ENCODE measurements at regions not wholly inside any gene's neighbourhood (a gene's known extent, or its start where the extent isn't known, plus 50 kb on each side); places are given as distances from the start of the nearest gene placed in this dataset.

- Histone ChIP-seq H3K4me3 (no peak overlapping the region), H2AFZ (no peak overlapping the region), H3K27ac (no peak overlapping the region), H3K9me3 (ENCODE audit: low read depth) (no peaks in the 10 kb centered on the region), H3K4me1 (ENCODE audit: insufficient read depth) (no peaks in the 10 kb centered on the region), H3K27me3 (replicated peaks; ENCODE audit: insufficient read depth) (peaks cover 22% of the 10 kb centered on the region; the same call in 1 of the 2 replicates), H3K9ac (no peak overlapping the region), H3K9me2 (ENCODE audit: insufficient read depth) (no peaks in the 10 kb centered on the region), H3K79me2 (ENCODE audit: insufficient read depth) (no peaks in the 10 kb centered on the region), H3F3A (ENCODE audit: insufficient read depth) (no peaks in the 10 kb centered on the region), H4K20me1 (ENCODE audit: insufficient read depth) (no peaks in the 10 kb centered on the region), H3K36me3 (ENCODE audit: low read depth) (no peaks in the 10 kb centered on the region), H3K4me2 (ENCODE audit: unreplicated experiment) (no peak overlapping the region)
- TF ChIP-seq EZH2phosphoT487 (IDR thresholded peaks at IDR 0.05; ENCODE audit: insufficient read depth, low read depth) (no peak), EZH2 (IDR thresholded peaks at IDR 0.05; ENCODE audit: insufficient read depth, poor library complexity, severe bottlenecking) (no peak)
- WGBS, 2 experiments (ENCODE audit: low coverage in 1 of 2, low lambda C conversion rate in 2 of 2, missing lambda C conversion rate in 2 of 2) = 35 to 39% methylated on average over 2 of the region's 2 CpGs
- no peak for DNase-seq
- in situ Hi-C loops (cut with MboI) = no loop called here
Observed at GRCh38 chr10:71031603-71032002, 143.2 kb upstream of the PCBD1 start.

DNA sequence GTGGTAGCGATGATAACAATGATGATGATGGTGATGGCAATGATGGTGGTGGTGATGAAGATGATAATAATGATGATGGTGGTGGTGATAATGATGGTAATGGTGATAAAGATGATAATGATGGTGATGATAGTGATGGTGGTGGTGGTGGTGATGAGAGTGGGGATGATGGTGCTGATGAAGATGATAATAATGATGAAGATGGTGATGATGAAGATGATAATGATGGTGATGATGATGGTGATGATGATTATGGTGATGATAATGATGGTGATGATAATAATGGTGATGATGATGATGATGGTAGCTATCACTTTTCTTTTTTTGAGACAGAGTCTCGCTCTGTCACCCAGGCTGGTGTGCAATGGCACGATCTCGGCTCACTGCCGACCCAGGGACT lies 144.5 kb upstream of the PCBD1 start:
- 70 to 80% methylated on average over 5 of the region's 5 CpGs for WGBS, 2 experiments (ENCODE audit: low coverage in 1 of 2, low lambda C conversion rate in 2 of 2, missing lambda C conversion rate in 2 of 2)
- no peak overlapping the region for H3K4me3 ChIP-seq
- H3K27me3 ChIP-seq (replicated peaks; ENCODE audit: insufficient read depth) = peaks cover 22% of the 10 kb centered on the region; the same call in 1 of the 2 replicates
- no peaks in the 10 kb centered on the region for H3K4me1 ChIP-seq (ENCODE audit: insufficient read depth)
- DNase-seq = no peak
- in situ Hi-C loops (cut with MboI) = no loop called here
- no peak overlapping the region for H2AFZ ChIP-seq
- no peak overlapping the region for H3K27ac ChIP-seq
- H3F3A ChIP-seq (ENCODE audit: insufficient read depth) = no peaks in the 10 kb centered on the region
- H3K36me3 ChIP-seq (ENCODE audit: low read depth) = no peaks in the 10 kb centered on the region
- no peak for TF ChIP-seq EZH2phosphoT487 (IDR thresholded peaks at IDR 0.05; ENCODE audit: insufficient read depth, low read depth)
- no peak for TF ChIP-seq EZH2 (IDR thresholded peaks at IDR 0.05; ENCODE audit: insufficient read depth, poor library complexity, severe bottlenecking)
- no peaks in the 10 kb centered on the region for H3K9me2 ChIP-seq (ENCODE audit: insufficient read depth)
- H3K4me2 ChIP-seq (ENCODE audit: unreplicated experiment) = no peak overlapping the region
- H3K79me2 ChIP-seq (ENCODE audit: insufficient read depth) = no peaks in the 10 kb centered on the region
- no peak overlapping the region for H3K9ac ChIP-seq
- no peaks in the 10 kb centered on the region for H3K9me3 ChIP-seq (ENCODE audit: low read depth)
- no peaks in the 10 kb centered on the region for H4K20me1 ChIP-seq (ENCODE audit: insufficient read depth)

GRCh38 chr10:71033396-71033980 lies 145.1 kb upstream of the PCBD1 start:
- no peak overlapping the region for H3K9ac ChIP-seq
- no peaks in the 10 kb centered on the region for H3K4me1 ChIP-seq (ENCODE audit: insufficient read depth)
- no peak for DNase-seq
- peaks cover 22% of the 10 kb centered on the region; the same call in 1 of the 2 replicates for H3K27me3 ChIP-seq (replicated peaks; ENCODE audit: insufficient read depth)
- H3K79me2 ChIP-seq (ENCODE audit: insufficient read depth) = no peaks in the 10 kb centered on the region
- WGBS, 2 experiments (ENCODE audit: low coverage in 1 of 2, low lambda C conversion rate in 2 of 2, missing lambda C conversion rate in 2 of 2) = 61 to 63% methylated on average over 16 of the region's 16 CpGs
- no peaks in the 10 kb centered on the region for H3K36me3 ChIP-seq (ENCODE audit: low read depth)
- H3K9me2 ChIP-seq (ENCODE audit: insufficient read depth) = no peaks in the 10 kb centered on the region
- no peak overlapping the region for H3K4me3 ChIP-seq
- no peak overlapping the region for H2AFZ ChIP-seq
- no peak overlapping the region for H3K4me2 ChIP-seq (ENCODE audit: unreplicated experiment)
- H3K27ac ChIP-seq = no peak overlapping the region
- TF ChIP-seq EZH2phosphoT487 (IDR thresholded peaks at IDR 0.05; ENCODE audit: insufficient read depth, low read depth) (no peak), EZH2 (IDR thresholded peaks at IDR 0.05; ENCODE audit: insufficient read depth, poor library complexity, severe bottlenecking) (no peak)
- no peaks in the 10 kb centered on the region for H3K9me3 ChIP-seq (ENCODE audit: low read depth)
- in situ Hi-C loops (cut with MboI) = no loop called here
- H4K20me1 ChIP-seq (ENCODE audit: insufficient read depth) = no peaks in the 10 kb centered on the region
- no peaks in the 10 kb centered on the region for H3F3A ChIP-seq (ENCODE audit: insufficient read depth)

DNA sequence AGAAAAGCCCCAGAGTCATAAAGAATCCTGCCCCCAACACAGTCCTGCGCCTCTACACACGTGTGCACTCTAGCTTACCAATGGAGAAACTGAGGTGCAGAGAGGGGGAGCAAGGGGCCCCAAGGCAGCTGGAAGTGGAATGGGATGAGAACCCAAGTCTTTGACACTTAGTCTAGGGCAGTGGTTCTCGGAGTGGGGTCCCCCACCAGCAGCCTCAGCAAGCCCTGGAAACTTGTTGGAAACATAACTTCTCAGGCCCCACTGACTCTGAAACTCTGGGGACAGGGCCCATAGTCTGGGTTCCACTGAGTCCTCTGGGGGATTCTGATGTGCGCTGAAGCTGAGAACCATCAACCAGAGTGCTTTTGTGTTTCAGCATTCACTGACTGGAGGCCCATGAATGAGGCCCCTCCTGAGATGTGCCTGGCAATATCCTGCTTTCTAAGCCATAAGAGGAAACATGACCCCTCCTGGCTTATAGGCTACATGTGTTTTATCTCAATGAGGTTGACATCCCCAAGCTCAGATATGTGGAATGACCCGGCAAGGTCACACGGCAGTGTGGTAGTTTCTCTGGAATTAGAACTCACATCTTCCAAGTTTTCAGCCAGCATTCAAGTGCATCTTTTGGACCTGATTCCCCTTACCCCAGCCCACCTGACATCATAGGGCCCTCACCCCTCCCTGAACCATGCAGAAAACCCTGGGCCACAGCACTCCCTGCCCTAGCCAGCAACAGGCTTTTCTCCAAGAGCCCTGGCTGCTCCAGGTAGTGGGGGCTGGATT lies 147.3 kb upstream of the PCBD1 start:
- in situ Hi-C loops (cut with MboI) = no loop called here
- Histone ChIP-seq H3F3A (ENCODE audit: insufficient read depth) (no peaks in the 10 kb centered on the region), H3K79me2 (ENCODE audit: insufficient read depth) (no peaks in the 10 kb centered on the region)

More for the DNA sequence above, 147.3 kb upstream of the PCBD1 start:
- DNase-seq = no peak
- no peak overlapping the region for H2AFZ ChIP-seq
- no peaks in the 10 kb centered on the region for H3K9me3 ChIP-seq (ENCODE audit: low read depth)
- no peak overlapping the region for H3K4me2 ChIP-seq (ENCODE audit: unreplicated experiment)
- WGBS, 2 experiments (ENCODE audit: low coverage in 1 of 2, low lambda C conversion rate in 2 of 2, missing lambda C conversion rate in 2 of 2) = 33 to 37% methylated on average over 6 of the region's 6 CpGs
- peaks cover 19% of the 10 kb centered on the region; the same call in 1 of the 2 replicates for H3K27me3 ChIP-seq (replicated peaks; ENCODE audit: insufficient read depth)
- no peaks in the 10 kb centered on the region for H3K9me2 ChIP-seq (ENCODE audit: insufficient read depth)
- no peaks in the 10 kb centered on the region for H4K20me1 ChIP-seq (ENCODE audit: insufficient read depth)
- H3K4me3 ChIP-seq = no peak overlapping the region
- no peak for TF ChIP-seq EZH2 (IDR thresholded peaks at IDR 0.05; ENCODE audit: insufficient read depth, poor library complexity, severe bottlenecking)
- no peak for TF ChIP-seq EZH2phosphoT487 (IDR thresholded peaks at IDR 0.05; ENCODE audit: insufficient read depth, low read depth)
- no peaks in the 10 kb centered on the region for H3K36me3 ChIP-seq (ENCODE audit: low read depth)
- H3K9ac ChIP-seq = no peak overlapping the region
- H3K27ac ChIP-seq = no peak overlapping the region
- no peaks in the 10 kb centered on the region for H3K4me1 ChIP-seq (ENCODE audit: insufficient read depth)
